ENCODE measurements at regions not wholly inside any gene's neighbourhood (a gene's known extent, or its start where the extent isn't known, plus 50 kb on each side); places are given as distances from the start of the nearest gene placed in this dataset.
A peak's percentile ranks its signal among the peaks of the same experiment; 100 is the strongest.

DNA sequence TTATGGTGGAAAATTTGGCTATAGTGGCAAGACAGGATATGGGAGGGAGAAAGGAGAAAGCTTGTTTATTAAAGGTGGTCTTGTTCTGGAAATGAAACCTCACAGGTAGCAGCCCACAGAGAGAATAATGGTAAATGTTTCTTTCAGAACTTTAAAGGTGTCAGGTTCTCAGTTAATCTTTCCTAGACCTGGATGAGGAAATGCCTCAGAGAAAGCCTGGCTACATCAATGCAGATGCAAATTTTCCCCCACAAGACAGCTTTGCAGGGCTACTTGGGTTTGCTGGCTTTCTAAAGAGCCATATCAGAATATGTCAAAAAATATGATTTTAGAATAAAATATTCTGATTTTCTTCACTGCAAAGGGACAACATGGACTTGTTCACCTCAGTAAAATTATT is 715.0 kb downstream of the FAM133A start:
- Histone ChIP-seq H3K27ac (ENCODE audit: low read depth in 1 of 2, low read length in 1 of 2) (no peak overlapping the region), H3K9me3 (ENCODE audit: control insufficient read depth in 2 of 2, insufficient read depth in 1 of 2, low read length in 1 of 2) (no peaks in the 10 kb centered on the region), H3K27me3 (ENCODE audit: control insufficient read depth in 2 of 2, insufficient read depth in 1 of 2, low read length in 1 of 2) (no peaks in the 10 kb centered on the region), H3K36me3 (ENCODE audit: control insufficient read depth in 2 of 2, insufficient read depth in 2 of 2, low read length in 1 of 2) (no peaks in the 10 kb centered on the region), H3K4me1 (ENCODE audit: control insufficient read depth in 2 of 2, insufficient read depth in 2 of 2, low read length in 2 of 2) (no peaks in the 10 kb centered on the region), H3K4me3 (ENCODE audit: low read length in 2 of 2) (no peak overlapping the region)
- DNase-seq (ENCODE audit: low read depth in 6 of 9, low spot score in 9 of 9): no peak

- 32% methylated on average over 2 of the region's 2 CpGs for WGBS
- Histone ChIP-seq H3K4me3 (ENCODE audit: low read length in 2 of 2) (no peak overlapping the region), H3K9me3 (ENCODE audit: control insufficient read depth in 2 of 2, insufficient read depth in 1 of 2, low read length in 1 of 2) (no peaks in the 10 kb centered on the region), H3K27ac (ENCODE audit: low read depth in 1 of 2, low read length in 1 of 2) (no peak overlapping the region), H3K27me3 (ENCODE audit: control insufficient read depth in 2 of 2, insufficient read depth in 1 of 2, low read length in 1 of 2) (no peaks in the 10 kb centered on the region), H3K4me1 (ENCODE audit: control insufficient read depth in 2 of 2, insufficient read depth in 2 of 2, low read length in 2 of 2) (no peaks in the 10 kb centered on the region), H3K36me3 (ENCODE audit: control insufficient read depth in 2 of 2, insufficient read depth in 2 of 2, low read length in 1 of 2) (no peaks in the 10 kb centered on the region)
- peak in 1 of 9 donors; percentile 9 for DNase-seq (ENCODE audit: low read depth in 6 of 9, low spot score in 9 of 9)
These were observed 726.5 kb downstream of the FAM133A start for GRCh38 chrX:94400488-94400887.

DNA sequence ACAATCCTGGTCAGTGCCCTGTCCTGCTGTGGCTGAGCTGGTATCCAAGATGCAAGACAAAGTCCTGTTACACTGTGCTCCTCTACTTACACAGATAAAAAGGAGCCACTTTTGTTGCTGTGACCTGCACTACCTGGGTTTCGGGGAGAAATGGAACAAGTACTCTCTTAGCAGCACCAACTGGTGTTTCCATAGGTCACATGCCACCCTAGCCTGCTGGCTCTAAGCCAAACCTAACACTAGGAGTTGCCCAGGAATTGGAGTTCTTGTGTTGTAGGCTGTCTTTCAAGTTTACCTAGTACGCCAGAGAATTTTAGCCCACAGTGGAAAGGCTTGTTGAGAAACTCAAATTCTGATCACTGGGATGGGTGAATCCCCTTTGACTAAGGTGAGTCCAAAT is 727.4 kb downstream of the FAM133A start:
- no peak for DNase-seq (ENCODE audit: low read depth in 6 of 9, low spot score in 9 of 9)
- Histone ChIP-seq H3K4me1 (ENCODE audit: control insufficient read depth in 2 of 2, insufficient read depth in 2 of 2, low read length in 2 of 2) (no peaks in the 10 kb centered on the region), H3K9me3 (ENCODE audit: control insufficient read depth in 2 of 2, insufficient read depth in 1 of 2, low read length in 1 of 2) (no peaks in the 10 kb centered on the region), H3K4me3 (ENCODE audit: low read length in 2 of 2) (no peak overlapping the region), H3K36me3 (ENCODE audit: control insufficient read depth in 2 of 2, insufficient read depth in 2 of 2, low read length in 1 of 2) (no peaks in the 10 kb centered on the region), H3K27me3 (ENCODE audit: control insufficient read depth in 2 of 2, insufficient read depth in 1 of 2, low read length in 1 of 2) (no peaks in the 10 kb centered on the region), H3K27ac (ENCODE audit: low read depth in 1 of 2, low read length in 1 of 2) (no peak overlapping the region)
- WGBS: 97% methylated on average over 2 of the region's 2 CpGs

DNA sequence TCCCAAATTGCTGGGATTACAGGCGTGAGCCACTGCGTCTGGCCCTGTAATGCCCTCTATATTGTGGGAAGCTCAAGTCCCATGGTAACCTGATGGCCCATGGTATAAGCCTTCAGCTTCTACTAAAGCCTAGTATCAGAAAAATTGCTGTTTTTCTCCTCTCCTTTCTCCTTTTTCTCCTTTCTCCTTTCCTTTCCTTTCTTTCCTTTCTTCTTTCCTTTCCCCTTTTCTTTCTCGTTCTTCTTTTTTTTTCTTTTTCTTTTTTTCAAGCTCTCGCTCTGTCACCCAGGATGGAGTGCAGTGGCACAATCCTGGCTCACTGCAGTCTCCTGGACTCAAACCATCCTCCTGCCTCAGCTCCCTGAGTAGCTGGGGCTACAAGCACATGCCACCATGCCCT is 740.7 kb downstream of the FAM133A start:
- H3K27me3 ChIP-seq (ENCODE audit: control insufficient read depth in 2 of 2, insufficient read depth in 1 of 2, low read length in 1 of 2): no peaks in the 10 kb centered on the region
- H3K36me3 ChIP-seq (ENCODE audit: control insufficient read depth in 2 of 2, insufficient read depth in 2 of 2, low read length in 1 of 2): no peaks in the 10 kb centered on the region
- no peaks in the 10 kb centered on the region for H3K9me3 ChIP-seq (ENCODE audit: control insufficient read depth in 2 of 2, insufficient read depth in 1 of 2, low read length in 1 of 2)
- no peaks in the 10 kb centered on the region for H3K4me1 ChIP-seq (ENCODE audit: control insufficient read depth in 2 of 2, insufficient read depth in 2 of 2, low read length in 2 of 2)
- no peak overlapping the region for H3K4me3 ChIP-seq (ENCODE audit: low read length in 2 of 2)
- DNase-seq (ENCODE audit: low read depth in 6 of 9, low spot score in 9 of 9): no peak
- WGBS: 95% methylated on average over 4 of the region's 4 CpGs
- no peak overlapping the region for H3K27ac ChIP-seq (ENCODE audit: low read depth in 1 of 2, low read length in 1 of 2)

- no peak for DNase-seq (ENCODE audit: low read depth in 6 of 9, low spot score in 9 of 9)
- Histone ChIP-seq H3K4me3 (ENCODE audit: low read length in 2 of 2) (no peak overlapping the region), H3K9me3 (ENCODE audit: control insufficient read depth in 2 of 2, insufficient read depth in 1 of 2, low read length in 1 of 2) (no peaks in the 10 kb centered on the region), H3K36me3 (ENCODE audit: control insufficient read depth in 2 of 2, insufficient read depth in 2 of 2, low read length in 1 of 2) (no peaks in the 10 kb centered on the region), H3K27me3 (ENCODE audit: control insufficient read depth in 2 of 2, insufficient read depth in 1 of 2, low read length in 1 of 2) (no peaks in the 10 kb centered on the region), H3K27ac (ENCODE audit: low read depth in 1 of 2, low read length in 1 of 2) (no peak overlapping the region), H3K4me1 (ENCODE audit: control insufficient read depth in 2 of 2, insufficient read depth in 2 of 2, low read length in 2 of 2) (no peaks in the 10 kb centered on the region)
These were observed 744.1 kb downstream of the FAM133A start for GRCh38 chrX:94418065-94418464.

- no peaks in the 10 kb centered on the region for H3K36me3 ChIP-seq (ENCODE audit: control insufficient read depth in 2 of 2, insufficient read depth in 2 of 2, low read length in 1 of 2)
- WGBS: 98% methylated on average over 3 of the region's 3 CpGs
- H3K9me3 ChIP-seq (ENCODE audit: control insufficient read depth in 2 of 2, insufficient read depth in 1 of 2, low read length in 1 of 2): no peaks in the 10 kb centered on the region
- no peak overlapping the region for H3K27ac ChIP-seq (ENCODE audit: low read depth in 1 of 2, low read length in 1 of 2)
- no peak overlapping the region for H3K4me3 ChIP-seq (ENCODE audit: low read length in 2 of 2)
- no peak for DNase-seq (ENCODE audit: low read depth in 6 of 9, low spot score in 9 of 9)
- no peaks in the 10 kb centered on the region for H3K4me1 ChIP-seq (ENCODE audit: control insufficient read depth in 2 of 2, insufficient read depth in 2 of 2, low read length in 2 of 2)
- H3K27me3 ChIP-seq (ENCODE audit: control insufficient read depth in 2 of 2, insufficient read depth in 1 of 2, low read length in 1 of 2): no peaks in the 10 kb centered on the region
These were observed 750.5 kb downstream of the FAM133A start for GRCh38 chrX:94424456-94424855.

DNA sequence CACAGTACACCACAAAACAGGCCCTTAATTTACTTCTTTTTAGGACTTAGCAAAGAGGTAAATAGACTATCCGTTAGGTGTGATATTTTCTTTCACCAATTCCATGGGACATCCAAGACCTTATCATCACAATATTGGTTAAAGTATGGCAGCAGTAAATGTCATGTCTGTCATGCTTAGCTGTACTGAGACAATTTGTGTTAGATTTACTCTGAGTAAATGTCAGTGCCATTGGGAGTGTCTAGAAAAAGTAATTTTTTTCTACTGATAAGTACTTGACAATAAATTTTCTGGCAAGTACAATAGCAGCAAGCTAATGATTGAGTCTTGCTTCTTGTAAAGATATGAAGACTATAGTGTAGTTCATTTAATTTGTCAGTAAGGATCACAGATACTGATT is 756.1 kb downstream of the FAM133A start:
- WGBS: 96% methylated on average over 1 of the region's 1 CpG
- H3K36me3 ChIP-seq (ENCODE audit: control insufficient read depth in 2 of 2, insufficient read depth in 2 of 2, low read length in 1 of 2): no peaks in the 10 kb centered on the region

DNA sequence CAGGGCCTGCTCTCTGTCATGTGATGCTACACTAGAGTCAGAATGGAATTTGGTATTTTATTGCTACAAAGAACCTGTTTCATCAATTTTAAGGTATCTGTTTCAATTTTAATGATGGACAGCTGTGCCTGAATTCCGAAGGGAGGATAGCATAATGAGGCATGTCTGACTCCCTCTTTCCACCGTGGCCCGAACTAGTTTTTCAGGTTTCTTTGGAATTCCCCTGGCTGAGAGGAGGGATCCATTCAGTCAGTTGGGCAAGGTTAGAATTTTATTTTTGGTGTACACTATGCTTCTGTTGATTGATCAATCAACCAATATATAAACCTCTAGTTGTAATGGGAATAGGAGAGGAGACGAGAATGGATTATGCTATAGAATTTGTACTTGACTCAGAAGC is 761.8 kb downstream of the FAM133A start:
- WGBS: 97% methylated on average over 4 of the region's 4 CpGs
- Histone ChIP-seq H3K36me3 (ENCODE audit: control insufficient read depth in 2 of 2, insufficient read depth in 2 of 2, low read length in 1 of 2) (no peaks in the 10 kb centered on the region), H3K4me3 (ENCODE audit: low read length in 2 of 2) (no peak overlapping the region), H3K27ac (ENCODE audit: low read depth in 1 of 2, low read length in 1 of 2) (no peak overlapping the region), H3K9me3 (ENCODE audit: control insufficient read depth in 2 of 2, insufficient read depth in 1 of 2, low read length in 1 of 2) (no peaks in the 10 kb centered on the region), H3K4me1 (ENCODE audit: control insufficient read depth in 2 of 2, insufficient read depth in 2 of 2, low read length in 2 of 2) (no peaks in the 10 kb centered on the region), H3K27me3 (ENCODE audit: control insufficient read depth in 2 of 2, insufficient read depth in 1 of 2, low read length in 1 of 2) (no peaks in the 10 kb centered on the region)
- DNase-seq (ENCODE audit: low read depth in 6 of 9, low spot score in 9 of 9): no peak

More for the DNA sequence above, 756.1 kb downstream of the FAM133A start:
- Histone ChIP-seq H3K4me1 (ENCODE audit: control insufficient read depth in 2 of 2, insufficient read depth in 2 of 2, low read length in 2 of 2) (no peaks in the 10 kb centered on the region), H3K9me3 (ENCODE audit: control insufficient read depth in 2 of 2, insufficient read depth in 1 of 2, low read length in 1 of 2) (no peaks in the 10 kb centered on the region), H3K27me3 (ENCODE audit: control insufficient read depth in 2 of 2, insufficient read depth in 1 of 2, low read length in 1 of 2) (no peaks in the 10 kb centered on the region), H3K27ac (ENCODE audit: low read depth in 1 of 2, low read length in 1 of 2) (no peak overlapping the region), H3K4me3 (ENCODE audit: low read length in 2 of 2) (no peak overlapping the region)
- DNase-seq (ENCODE audit: low read depth in 6 of 9, low spot score in 9 of 9): no peak

- Histone ChIP-seq H3K27me3 (ENCODE audit: control insufficient read depth in 2 of 2, insufficient read depth in 1 of 2, low read length in 1 of 2) (no peaks in the 10 kb centered on the region), H3K27ac (ENCODE audit: low read depth in 1 of 2, low read length in 1 of 2) (no peak overlapping the region), H3K9me3 (ENCODE audit: control insufficient read depth in 2 of 2, insufficient read depth in 1 of 2, low read length in 1 of 2) (no peaks in the 10 kb centered on the region), H3K4me3 (ENCODE audit: low read length in 2 of 2) (no peak overlapping the region), H3K36me3 (ENCODE audit: control insufficient read depth in 2 of 2, insufficient read depth in 2 of 2, low read length in 1 of 2) (no peaks in the 10 kb centered on the region), H3K4me1 (ENCODE audit: control insufficient read depth in 2 of 2, insufficient read depth in 2 of 2, low read length in 2 of 2) (no peaks in the 10 kb centered on the region)
- DNase-seq (ENCODE audit: low read depth in 6 of 9, low spot score in 9 of 9): no peak
- WGBS: 89% methylated on average over 3 of the region's 3 CpGs
These were observed 780.2 kb downstream of the FAM133A start for GRCh38 chrX:94454159-94454558.

GRCh38 chrX:94454606-94455005 is 780.6 kb downstream of the FAM133A start:
- Histone ChIP-seq H3K36me3 (ENCODE audit: control insufficient read depth in 2 of 2, insufficient read depth in 2 of 2, low read length in 1 of 2) (no peaks in the 10 kb centered on the region), H3K4me1 (ENCODE audit: control insufficient read depth in 2 of 2, insufficient read depth in 2 of 2, low read length in 2 of 2) (no peaks in the 10 kb centered on the region), H3K27ac (ENCODE audit: low read depth in 1 of 2, low read length in 1 of 2) (no peak overlapping the region), H3K27me3 (ENCODE audit: control insufficient read depth in 2 of 2, insufficient read depth in 1 of 2, low read length in 1 of 2) (no peaks in the 10 kb centered on the region), H3K9me3 (ENCODE audit: control insufficient read depth in 2 of 2, insufficient read depth in 1 of 2, low read length in 1 of 2) (no peaks in the 10 kb centered on the region), H3K4me3 (ENCODE audit: low read length in 2 of 2) (no peak overlapping the region)
- DNase-seq (ENCODE audit: low read depth in 6 of 9, low spot score in 9 of 9): no peak
- 65% methylated on average over 1 of the region's 1 CpG for WGBS
